PC-9 (cell line): ENCODE measurements at regions not wholly inside any gene's neighbourhood (a gene's known extent, or its start where the extent isn't known, plus 50 kb on each side); places are given as distances from the start of the nearest gene placed in this dataset.

ENCODE experiments used
- BruUV-seq: library from RNA; stranded (reverse); fragments of 400-500 nt; replicated peaks from 2 replicates; lab custom pipeline; 2021; lab: Mats Ljungman, UMichigan
- CTCF ChIA-PET: fragments of 300-600 bp; sonication (Branson Sonifier 250); formaldehyde crosslinking; loops from one replicate; lab custom pipeline; 2022; ENCODE audit warnings: antibody characterized with exemption; lab: Charles Lee
- POLR2A ChIA-PET: fragments of 300-600 bp; sonication (Branson Sonifier 250); formaldehyde crosslinking; loops from one replicate; lab custom pipeline; 2022; ENCODE audit warnings: antibody characterized with exemption; ENCODE audit not compliant: unreplicated experiment; lab: Charles Lee
- DNase-seq, 2 experiments: peaks; one replicate each; pipeline versions ENCODE4 v3.0.0 to v3.0.0-alpha.2; 2015 to 2022; ENCODE audit warnings: mixed read lengths in 1 of 2
- H2AFZ ChIP-seq: fragments of 200-600 bp; sonication (generic); 2 replicates; pipeline ENCODE4 v1.8.1; 2017; ENCODE audit warnings: antibody characterized with exemption
- H3F3A ChIP-seq: fragments of 200-600 bp; sonication (generic); 2 replicates; pipeline ENCODE4 v1.8.1; 2017; ENCODE audit warnings: antibody characterized with exemption, mild to moderate bottlenecking, low read depth; ENCODE audit not compliant: insufficient read depth
- H3K27ac ChIP-seq: fragments of 200-600 bp; sonication (generic); 2 replicates; pipeline ENCODE4 v1.6.1; 2016; ENCODE audit warnings: mixed run types
- H3K27me3 ChIP-seq: fragments of 200-600 bp; sonication (generic); 2 replicates; pipeline ENCODE4 v1.6.1; 2016; ENCODE audit warnings: low read depth, mixed run types; ENCODE audit not compliant: insufficient read depth
- H3K36me3 ChIP-seq: fragments of 200-600 bp; sonication (generic); 2 replicates; pipeline ENCODE4 v1.6.1; 2016; ENCODE audit warnings: low read depth, mixed run types
- H3K4me1 ChIP-seq: fragments of 200-600 bp; sonication (generic); replicated peaks from 2 replicates; pipeline ENCODE4 v1.6.1; 2016; ENCODE audit warnings: mixed run types; ENCODE audit not compliant: insufficient read depth
- H3K4me2 ChIP-seq: fragments of 200-600 bp; sonication (generic); 2 replicates; pipeline ENCODE4 v1.6.1; 2017; ENCODE audit warnings: mixed run types
- H3K4me3 ChIP-seq: fragments of 200-600 bp; sonication (generic); 2 replicates; pipeline ENCODE4 v1.6.1; 2016; ENCODE audit warnings: mixed run types
- H3K79me2 ChIP-seq: fragments of 200-600 bp; sonication (generic); 2 replicates; pipeline ENCODE4 v1.6.1; 2017; ENCODE audit warnings: low read depth, mixed run types
- H3K9me2 ChIP-seq: fragments of 200-600 bp; sonication (generic); 2 replicates; pipeline ENCODE4 v1.8.1; 2017; ENCODE audit warnings: mild to moderate bottlenecking; ENCODE audit not compliant: insufficient read depth
- H3K9me3 ChIP-seq: fragments of 200-600 bp; sonication (generic); 2 replicates; pipeline ENCODE4 v1.8.1; 2016; ENCODE audit warnings: low read depth; ENCODE audit not compliant: insufficient read depth
- H4K20me1 ChIP-seq: fragments of 200-600 bp; sonication (generic); 2 replicates; pipeline ENCODE4 v1.8.1; 2017; ENCODE audit not compliant: insufficient read depth
- CTCF ChIP-seq: fragments of 200-600 bp; sonication (generic); conservative IDR thresholded peaks from 2 replicates; pipeline ENCODE4 v1.6.1; 2017; ENCODE audit warnings: mixed run types, antibody characterized with exemption, mild to moderate bottlenecking, moderate library complexity
- EZH2 ChIP-seq: fragments of 200-600 bp; sonication (generic); IDR thresholded peaks from 2 replicates; pipeline ENCODE4 v1.8.0; 2017; ENCODE audit warnings: antibody characterized with exemption, low read depth
- intact Hi-C: fragments of 100-400 bp; cut with micrococcal nuclease; formaldehyde crosslinking; loops from one replicate; pipeline ENCODE4 v1.10.0; 2022; ENCODE audit not compliant: unreplicated experiment

- Histone ChIP-seq H3K4me3 (no peak overlapping the region), H3F3A (no peaks in the 10 kb centered on the region)
- CTCF ChIA-PET: no interaction called here
These were observed 1377.9 kb downstream of the TBC1D22A start for GRCh38 chr22:48140261-48140813.

GRCh38 chr22:48139776-48140175 lies 1377.3 kb downstream of the TBC1D22A start:
- intact Hi-C loops: no loop called here
- H3K9me2 ChIP-seq: no peaks in the 10 kb centered on the region
- H3K4me2 ChIP-seq: no peak overlapping the region
- no peaks in the 10 kb centered on the region for H3K36me3 ChIP-seq
- peaks cover 88% of the 10 kb centered on the region for H3K27me3 ChIP-seq
- no peaks in the 10 kb centered on the region for H3K79me2 ChIP-seq
- no peaks in the 10 kb centered on the region for H3K9me3 ChIP-seq
- no TSS peak for BruUV-seq
- no peak for TF ChIP-seq EZH2
- no peak for TF ChIP-seq CTCF
- H3K4me1 ChIP-seq: no peaks in the 10 kb centered on the region
- ChIA-PET POLR2A (no interaction called here), CTCF (no interaction called here)
- H3K4me3 ChIP-seq: no peak overlapping the region
- H4K20me1 ChIP-seq: peaks cover 3% of the 10 kb centered on the region; the same call in 1 of the 2 replicates
- H2AFZ ChIP-seq: no peak overlapping the region
- no peak for DNase-seq
- H3K27ac ChIP-seq: no peak overlapping the region
- H3F3A ChIP-seq: no peaks in the 10 kb centered on the region

More at GRCh38 chr22:48140261-48140813, 1377.9 kb downstream of the TBC1D22A start:
- no peak overlapping the region for H3K4me2 ChIP-seq
- H3K36me3 ChIP-seq: no peaks in the 10 kb centered on the region
- POLR2A ChIA-PET: no interaction called here
- no TSS peak for BruUV-seq
- intact Hi-C loops: no loop called here
- H3K27me3 ChIP-seq: peaks cover 93% of the 10 kb centered on the region
- H3K4me1 ChIP-seq: no peaks in the 10 kb centered on the region
- TF ChIP-seq CTCF (no peak), EZH2 (no peak)
- no peak overlapping the region for H2AFZ ChIP-seq
- H4K20me1 ChIP-seq: peaks cover 3% of the 10 kb centered on the region; the same call in 1 of the 2 replicates
- H3K9me3 ChIP-seq: no peaks in the 10 kb centered on the region
- DNase-seq: no peak
- H3K27ac ChIP-seq: no peak overlapping the region
- no peaks in the 10 kb centered on the region for H3K79me2 ChIP-seq
- no peaks in the 10 kb centered on the region for H3K9me2 ChIP-seq

GRCh38 chr22:48138855-48139254 lies 1376.4 kb downstream of the TBC1D22A start:
- H3K9me3 ChIP-seq: no peaks in the 10 kb centered on the region
- H3K79me2 ChIP-seq: no peaks in the 10 kb centered on the region
- no TSS peak for BruUV-seq
- H2AFZ ChIP-seq: no peak overlapping the region
- H3F3A ChIP-seq: no peaks in the 10 kb centered on the region
- H3K4me3 ChIP-seq: no peak overlapping the region
- no peak overlapping the region for H3K4me2 ChIP-seq
- H3K27me3 ChIP-seq: peaks cover 83% of the 10 kb centered on the region
- H3K4me1 ChIP-seq: no peaks in the 10 kb centered on the region
- no peak overlapping the region for H3K27ac ChIP-seq
- H3K36me3 ChIP-seq: no peaks in the 10 kb centered on the region
- TF ChIP-seq CTCF (no peak), EZH2 (no peak)
- ChIA-PET CTCF (no interaction called here), POLR2A (no interaction called here)
- peaks cover 3% of the 10 kb centered on the region; the same call in 1 of the 2 replicates for H4K20me1 ChIP-seq
- intact Hi-C loops: no loop called here
- no peak for DNase-seq
- H3K9me2 ChIP-seq: no peaks in the 10 kb centered on the region
